ENCODE measurements at regions not wholly inside any gene's neighbourhood (a gene's known extent, or its start where the extent isn't known, plus 50 kb on each side); places are given as distances from the start of the nearest gene placed in this dataset.

DNA sequence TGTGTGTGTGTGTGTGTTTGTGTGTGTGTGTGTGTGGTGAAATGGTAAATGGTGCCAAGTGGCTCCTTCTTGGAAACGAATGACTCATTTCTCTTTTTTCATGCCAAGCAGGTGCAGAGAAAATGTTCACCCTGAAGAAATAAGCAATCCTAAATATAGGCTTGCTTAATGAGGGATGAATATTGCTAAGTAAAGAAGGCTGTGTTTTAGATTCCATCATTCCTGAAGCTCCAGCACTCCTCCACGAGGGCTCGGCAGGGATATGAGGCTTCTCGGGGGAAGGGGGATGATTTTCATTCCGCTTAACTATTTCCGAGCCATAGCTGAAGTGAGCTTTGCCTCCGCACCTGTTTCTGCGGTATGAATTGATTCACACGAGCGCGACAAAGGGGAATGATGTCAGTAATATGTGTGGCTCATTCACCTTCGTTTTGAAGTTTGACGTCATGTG lies 72.9 kb downstream of the TSN start:
- no peak overlapping the region for H3K27ac ChIP-seq
- ChIA-PET POLR2A (ENCODE audit: low non-redundant PET) (interaction anchor here (0.6 kb wide), 1 partner anchor 642 kb away, joined by 3 read pairs; no protein-coding TSS in a partner anchor), CTCF (interaction anchor here (0.6 kb wide), 3 partner anchors 8 to 733 kb away, joined by 3 read pairs; no protein-coding TSS in a partner anchor)
- TF ChIP-seq, protein P1, sequence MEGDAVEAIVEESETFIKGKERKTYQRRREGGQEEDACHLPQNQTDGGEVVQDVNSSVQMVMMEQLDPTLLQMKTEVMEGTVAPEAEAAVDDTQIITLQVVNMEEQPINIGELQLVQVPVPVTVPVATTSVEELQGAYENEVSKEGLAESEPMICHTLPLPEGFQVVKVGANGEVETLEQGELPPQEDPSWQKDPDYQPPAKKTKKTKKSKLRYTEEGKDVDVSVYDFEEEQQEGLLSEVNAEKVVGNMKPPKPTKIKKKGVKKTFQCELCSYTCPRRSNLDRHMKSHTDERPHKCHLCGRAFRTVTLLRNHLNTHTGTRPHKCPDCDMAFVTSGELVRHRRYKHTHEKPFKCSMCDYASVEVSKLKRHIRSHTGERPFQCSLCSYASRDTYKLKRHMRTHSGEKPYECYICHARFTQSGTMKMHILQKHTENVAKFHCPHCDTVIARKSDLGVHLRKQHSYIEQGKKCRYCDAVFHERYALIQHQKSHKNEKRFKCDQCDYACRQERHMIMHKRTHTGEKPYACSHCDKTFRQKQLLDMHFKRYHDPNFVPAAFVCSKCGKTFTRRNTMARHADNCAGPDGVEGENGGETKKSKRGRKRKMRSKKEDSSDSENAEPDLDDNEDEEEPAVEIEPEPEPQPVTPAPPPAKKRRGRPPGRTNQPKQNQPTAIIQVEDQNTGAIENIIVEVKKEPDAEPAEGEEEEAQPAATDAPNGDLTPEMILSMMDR (conservative IDR thresholded peaks at IDR 0.05; ENCODE audit: low read depth): no peak
- DNase-seq (ENCODE audit: low spot score): no peak

DNA sequence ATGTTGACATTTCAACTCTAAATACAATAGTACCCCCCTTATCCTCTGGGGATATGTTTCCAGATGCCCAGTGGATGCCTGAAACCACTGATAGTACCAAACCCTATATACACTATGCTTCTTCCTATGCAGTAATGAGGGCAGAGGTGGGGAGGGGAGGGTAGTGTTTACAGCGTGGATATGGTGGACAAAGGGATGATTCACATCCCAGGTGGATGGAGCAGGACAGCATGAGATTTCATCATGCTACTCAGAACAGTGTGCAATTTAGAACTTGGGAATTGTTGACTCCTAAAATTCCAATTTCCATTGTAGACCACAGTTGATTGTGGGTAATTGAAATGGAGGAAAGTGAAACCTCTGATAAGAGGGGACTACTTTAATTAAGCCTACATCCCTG lies 75.4 kb downstream of the TSN start:
- POLR2A ChIA-PET (ENCODE audit: low non-redundant PET): no interaction called here
- no peak for DNase-seq (ENCODE audit: low spot score)
- CTCF ChIA-PET: no interaction called here

DNA sequence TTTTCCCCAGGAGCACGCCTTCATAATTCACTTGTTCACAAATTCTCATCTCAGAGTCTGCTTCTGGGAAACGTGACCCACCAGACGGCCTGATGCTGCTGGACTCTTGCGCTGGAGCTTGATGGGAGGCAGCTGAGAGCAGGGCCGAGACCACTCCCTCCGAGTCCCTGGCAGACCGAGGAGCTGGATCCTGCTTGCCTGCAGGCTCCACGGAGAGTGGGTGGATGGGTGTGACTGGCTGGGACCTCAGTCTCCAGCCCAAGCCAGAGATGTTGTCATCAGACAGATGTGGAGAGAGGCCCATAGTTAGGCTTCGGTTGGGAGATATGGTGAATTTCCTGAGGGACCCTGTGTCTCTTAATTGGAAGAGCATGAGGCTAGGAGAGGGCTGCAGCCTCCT lies 76.4 kb downstream of the TSN start:
- POLR2A ChIA-PET (ENCODE audit: low non-redundant PET): no interaction called here

More for the DNA sequence above, 75.4 kb downstream of the TSN start:
- H3K27ac ChIP-seq: no peak overlapping the region
- TF ChIP-seq, protein P1 (conservative IDR thresholded peaks at IDR 0.05; ENCODE audit: low read depth): no peak

DNA sequence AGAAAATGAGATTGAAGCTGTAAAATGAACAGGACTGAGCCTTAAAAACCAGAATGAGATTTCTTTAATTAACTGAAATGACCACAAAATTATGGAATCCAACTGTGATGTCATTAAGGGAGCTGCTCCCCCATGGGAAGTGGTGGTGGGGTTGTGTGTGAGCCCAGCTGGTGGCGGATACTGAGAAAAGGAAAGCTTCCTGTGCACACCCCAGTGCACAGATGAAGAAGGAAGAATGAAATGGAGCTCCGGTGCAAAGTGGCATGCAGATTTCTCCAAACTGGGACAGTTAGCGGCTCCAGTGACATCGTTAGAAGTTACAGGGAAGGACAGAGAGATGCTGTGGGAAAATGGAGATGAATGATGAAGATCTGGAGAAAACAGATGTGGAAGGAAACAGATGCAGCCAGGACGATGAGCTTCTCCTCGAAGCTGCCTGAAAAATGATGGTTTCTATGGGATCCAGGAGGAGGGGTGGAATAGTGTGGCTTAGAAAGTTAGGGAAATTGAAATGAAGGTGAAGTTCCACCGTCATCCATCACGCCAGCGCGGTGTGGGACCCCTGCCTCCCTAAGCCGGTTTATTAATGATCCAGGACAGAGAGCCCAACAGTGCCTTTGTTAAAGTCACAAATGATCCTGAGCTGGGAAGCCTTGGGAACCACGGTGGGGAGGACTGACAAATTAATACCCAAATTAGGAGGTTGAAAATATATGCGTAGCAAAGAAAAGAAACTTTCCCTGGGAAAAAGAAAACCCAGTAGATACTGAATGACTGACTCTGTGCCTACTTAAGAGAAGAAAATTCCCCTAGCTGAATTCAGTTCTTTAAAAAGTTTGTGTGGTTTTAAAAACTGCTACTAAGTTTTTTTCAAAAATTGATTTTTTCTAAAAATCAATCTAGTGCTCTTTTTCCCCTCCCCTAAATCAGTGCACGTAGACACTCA lies 77.2 kb downstream of the TSN start:
- H3K27ac ChIP-seq: no peak overlapping the region
- ChIA-PET CTCF (no interaction called here), POLR2A (ENCODE audit: low non-redundant PET) (no interaction called here)
- no peak for DNase-seq (ENCODE audit: low spot score)
- TF ChIP-seq, protein P1 (conservative IDR thresholded peaks at IDR 0.05; ENCODE audit: low read depth): no peak

More for the DNA sequence above, 76.4 kb downstream of the TSN start:
- no peak for DNase-seq (ENCODE audit: low spot score)
- TF ChIP-seq, protein P1 (conservative IDR thresholded peaks at IDR 0.05; ENCODE audit: low read depth): no peak
- CTCF ChIA-PET: no interaction called here
- no peak overlapping the region for H3K27ac ChIP-seq

DNA sequence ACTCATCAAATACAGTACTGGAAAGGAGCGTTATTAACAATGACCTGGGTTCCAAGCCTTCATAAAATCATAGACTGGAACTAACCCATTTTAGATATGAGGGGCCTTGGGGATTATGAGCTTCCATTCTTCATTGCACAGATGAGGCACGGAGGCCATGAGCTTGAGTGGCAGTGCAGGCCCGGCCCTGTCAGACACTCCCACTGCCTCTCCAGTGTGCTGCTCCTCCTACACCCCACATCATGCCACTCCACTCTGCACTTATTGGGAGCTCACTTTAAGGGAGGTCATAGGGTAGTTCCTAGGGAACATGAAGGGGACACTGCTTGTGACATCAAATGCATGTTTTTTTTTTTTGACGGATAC lies 77.9 kb downstream of the TSN start:
- CTCF ChIA-PET: no interaction called here
- TF ChIP-seq, protein P1 (conservative IDR thresholded peaks at IDR 0.05; ENCODE audit: low read depth): no peak
- POLR2A ChIA-PET (ENCODE audit: low non-redundant PET): no interaction called here

DNA sequence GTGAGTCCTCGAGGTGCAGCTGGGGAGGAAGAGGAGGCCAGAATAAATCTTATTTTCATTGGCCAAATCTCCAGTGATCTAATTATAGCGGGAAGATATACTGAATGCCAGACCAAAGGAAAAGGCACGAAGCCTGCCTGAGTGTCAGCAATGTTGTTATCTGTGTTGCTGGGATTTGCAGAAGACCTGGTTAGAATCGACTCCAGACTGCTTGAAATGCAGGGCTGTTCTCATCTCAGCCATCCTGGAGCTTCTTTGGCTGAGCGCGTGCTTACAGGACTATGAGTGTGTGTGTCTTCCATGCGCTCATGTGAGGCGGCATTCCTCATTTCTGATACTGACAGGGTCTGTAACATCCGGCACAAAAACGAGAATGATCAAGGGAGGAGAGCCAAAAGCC lies 81.2 kb downstream of the TSN start:
- CTCF ChIA-PET: interaction anchor here (0.6 kb wide), 1 partner anchor 183 kb away, joined by 3 read pairs; no protein-coding TSS in a partner anchor
- POLR2A ChIA-PET (ENCODE audit: low non-redundant PET): interaction anchor here (0.5 kb wide), 1 partner anchor 36 kb away, joined by 11 read pairs; no protein-coding TSS in a partner anchor
- no peak for DNase-seq (ENCODE audit: low spot score)
- TF ChIP-seq, protein P1 (conservative IDR thresholded peaks at IDR 0.05; ENCODE audit: low read depth): no peak
- H3K27ac ChIP-seq: no peak overlapping the region

More for the DNA sequence above, 77.9 kb downstream of the TSN start:
- DNase-seq (ENCODE audit: low spot score): no peak
- no peak overlapping the region for H3K27ac ChIP-seq
